ENCODE measurements at regions not wholly inside any gene's neighbourhood (a gene's known extent, or its start where the extent isn't known, plus 50 kb on each side); places are given as distances from the start of the nearest gene placed in this dataset.

GRCh38 chr20:48470141-48470540 lies 357.7 kb downstream of the PREX1 start:
- Histone ChIP-seq H3K27ac (no peak overlapping the region), H3K4me3 (no peak overlapping the region), H3K27me3 (peaks cover 13% of the 10 kb centered on the region), H3K9me3 (ENCODE audit: low read depth) (no peaks in the 10 kb centered on the region), H3K4me1 (ENCODE audit: low read depth) (no peaks in the 10 kb centered on the region), H3K36me3 (no peaks in the 10 kb centered on the region)
- no peak for TF ChIP-seq CTCF (IDR thresholded peaks at IDR 0.05; ENCODE audit: low read depth, low read length)
- no peak for DNase-seq (ENCODE audit: low read depth in 1 of 2, low spot score in 1 of 2)

- no peaks in the 10 kb centered on the region for H3K9me3 ChIP-seq (ENCODE audit: low read depth)
- H3K27me3 ChIP-seq, result peaks cover 13% of the 10 kb centered on the region
- no peak for DNase-seq (ENCODE audit: low read depth in 1 of 2, low spot score in 1 of 2)
- no peak overlapping the region for H3K4me3 ChIP-seq
- H3K36me3 ChIP-seq, result no peaks in the 10 kb centered on the region
- peaks cover 4% of the 10 kb centered on the region for H3K4me1 ChIP-seq (ENCODE audit: low read depth)
- no peak overlapping the region for H3K27ac ChIP-seq
- TF ChIP-seq CTCF (IDR thresholded peaks at IDR 0.05; ENCODE audit: low read depth, low read length), result no peak
Observed at GRCh38 chr20:48469026-48469425, 358.8 kb downstream of the PREX1 start.

- no peak for DNase-seq (ENCODE audit: low read depth in 1 of 2, low spot score in 1 of 2)
- Histone ChIP-seq H3K36me3 (no peaks in the 10 kb centered on the region), H3K4me3 (no peak overlapping the region), H3K27me3 (peaks cover 10% of the 10 kb centered on the region), H3K27ac (no peak overlapping the region), H3K9me3 (ENCODE audit: low read depth) (no peaks in the 10 kb centered on the region), H3K4me1 (ENCODE audit: low read depth) (peaks cover 4% of the 10 kb centered on the region)
- TF ChIP-seq CTCF (IDR thresholded peaks at IDR 0.05; ENCODE audit: low read depth, low read length), result no peak
Observed at GRCh38 chr20:48468571-48468970, 359.2 kb downstream of the PREX1 start.

GRCh38 chr20:48467622-48468021 lies 360.2 kb downstream of the PREX1 start:
- Histone ChIP-seq H3K4me3 (no peak overlapping the region), H3K9me3 (ENCODE audit: low read depth) (no peaks in the 10 kb centered on the region), H3K27ac (no peak overlapping the region), H3K4me1 (ENCODE audit: low read depth) (peaks cover 4% of the 10 kb centered on the region), H3K36me3 (no peaks in the 10 kb centered on the region), H3K27me3 (peaks cover 4% of the 10 kb centered on the region)
- no peak for DNase-seq (ENCODE audit: low read depth in 1 of 2, low spot score in 1 of 2)
- TF ChIP-seq CTCF (IDR thresholded peaks at IDR 0.05; ENCODE audit: low read depth, low read length), result no peak

- no peak overlapping the region for H3K27ac ChIP-seq
- no peak for TF ChIP-seq CTCF (IDR thresholded peaks at IDR 0.05; ENCODE audit: low read depth, low read length)
- no peaks in the 10 kb centered on the region for H3K27me3 ChIP-seq
- H3K4me3 ChIP-seq, result no peak overlapping the region
- H3K9me3 ChIP-seq (ENCODE audit: low read depth), result no peaks in the 10 kb centered on the region
- H3K4me1 ChIP-seq (ENCODE audit: low read depth), result peaks cover 4% of the 10 kb centered on the region
- no peaks in the 10 kb centered on the region for H3K36me3 ChIP-seq
- DNase-seq (ENCODE audit: low read depth in 1 of 2, low spot score in 1 of 2), result no peak
Observed at GRCh38 chr20:48465271-48465670, 362.5 kb downstream of the PREX1 start.

- Histone ChIP-seq H3K27ac (no peak overlapping the region), H3K4me3 (no peak overlapping the region), H3K4me1 (ENCODE audit: low read depth) (peaks cover 4% of the 10 kb centered on the region), H3K36me3 (no peaks in the 10 kb centered on the region), H3K27me3 (no peaks in the 10 kb centered on the region), H3K9me3 (ENCODE audit: low read depth) (no peaks in the 10 kb centered on the region)
- no peak for TF ChIP-seq CTCF (IDR thresholded peaks at IDR 0.05; ENCODE audit: low read depth, low read length)
- DNase-seq (ENCODE audit: low read depth in 1 of 2, low spot score in 1 of 2), result peak; percentile 43 to 46
Observed at GRCh38 chr20:48463916-48464315, 363.9 kb downstream of the PREX1 start.
